Embryonic facial prominence (tissue), 1 donor: ENCODE measurements at regions not wholly inside any gene's neighbourhood (a gene's known extent, or its start where the extent isn't known, plus 50 kb on each side); places are given as distances from the start of the nearest gene placed in this dataset.

ENCODE experiments used
- DNase-seq: peaks from one replicate; pipeline ENCODE4 v3.0.0-alpha.2; 2016; ENCODE audit errors: extremely low spot score

- no peak for DNase-seq
Observed at GRCh38 chr6:21648475-21649050, 55.0 kb downstream of the SOX4 start.

- no peak for DNase-seq
Observed at GRCh38 chr6:21653323-21653722, 59.8 kb downstream of the SOX4 start.

- no peak for DNase-seq
Observed at GRCh38 chr6:21653905-21654304, 60.4 kb downstream of the SOX4 start.

- DNase-seq = no peak
Observed at GRCh38 chr6:21654361-21654760, 60.8 kb downstream of the SOX4 start.

GRCh38 chr6:21663966-21664313, 70.4 kb downstream of the SOX4 start:
- DNase-seq = no peak

GRCh38 chr6:21664314-21665109, 71.0 kb downstream of the SOX4 start:
- peak; percentile 53 for DNase-seq

GRCh38 chr6:21665110-21665391, 71.5 kb downstream of the SOX4 start:
- peak; percentile 34 for DNase-seq

GRCh38 chr6:21665392-21666200, 72.0 kb downstream of the SOX4 start:
- no peak for DNase-seq

- DNase-seq = peak; percentile 29
Observed at GRCh38 chr6:21666201-21666691, 72.7 kb downstream of the SOX4 start.

- DNase-seq = no peak
Observed at GRCh38 chr6:21666853-21667681, 73.5 kb downstream of the SOX4 start.

GRCh38 chr6:21668795-21669194, 75.2 kb downstream of the SOX4 start:
- DNase-seq = no peak

GRCh38 chr6:21676769-21677168, 83.2 kb downstream of the SOX4 start:
- no peak for DNase-seq

- DNase-seq = no peak
Observed at GRCh38 chr6:21678990-21679389, 85.4 kb downstream of the SOX4 start.

GRCh38 chr6:21679761-21680265, 86.3 kb downstream of the SOX4 start:
- no peak for DNase-seq

- DNase-seq = no peak
Observed at GRCh38 chr6:21680611-21681010, 87.1 kb downstream of the SOX4 start.

GRCh38 chr6:21690489-21690888, 96.9 kb downstream of the SOX4 start:
- no peak for DNase-seq

GRCh38 chr6:21691685-21692346, 98.3 kb downstream of the SOX4 start:
- no peak for DNase-seq

GRCh38 chr6:21692721-21693120, 99.2 kb downstream of the SOX4 start:
- no peak for DNase-seq

GRCh38 chr6:21694168-21694567, 100.6 kb downstream of the SOX4 start:
- no peak for DNase-seq

- DNase-seq = no peak
Observed at GRCh38 chr6:21707524-21708319, 114.2 kb downstream of the SOX4 start.

- DNase-seq = no peak
Observed at GRCh38 chr6:21708320-21708580, 114.7 kb downstream of the SOX4 start.
